ENCODE measurements at regions not wholly inside any gene's neighbourhood (a gene's known extent, or its start where the extent isn't known, plus 50 kb on each side); places are given as distances from the start of the nearest gene placed in this dataset.
A peak's percentile ranks its signal among the peaks of the same experiment; 100 is the strongest.

GRCh38 chr2:129763966-129764365 lies 215.5 kb upstream of the RAB6C start:
- H3K36me3 ChIP-seq (ENCODE audit: control insufficient read depth, insufficient read depth, low read length), result no peaks in the 10 kb centered on the region
- Mint-ChIP-seq H3K4me1 (ENCODE audit: low read depth, unreplicated experiment) (no peaks in the 10 kb centered on the region), H3K4me3 (ENCODE audit: unreplicated experiment) (no peak overlapping the region), H3K9me3 (ENCODE audit: unreplicated experiment) (no peaks in the 10 kb centered on the region), H3K27me3 (ENCODE audit: insufficient read depth, unreplicated experiment) (peaks cover 13% of the 10 kb centered on the region), H3K36me3 (ENCODE audit: insufficient read depth, unreplicated experiment) (no peaks in the 10 kb centered on the region), H3K27ac (ENCODE audit: unreplicated experiment) (no peak overlapping the region)
- H3K4me3 ChIP-seq (ENCODE audit: low read depth, low read length), result no peak overlapping the region
- no peaks in the 10 kb centered on the region for H3K27me3 ChIP-seq (replicated peaks; ENCODE audit: control insufficient read depth, insufficient read depth, low read length)
- no peaks in the 10 kb centered on the region for H3K4me1 ChIP-seq
- H3K9me3 ChIP-seq, result no peaks in the 10 kb centered on the region
- intact Hi-C loops (cut with micrococcal nuclease; ENCODE audit: unreplicated experiment), result loop anchor here (1.0 kb wide), 1 partner anchor 85 kb away; no protein-coding TSS in a partner anchor
- CTCF ChIA-PET, result interaction anchor here (1.2 kb wide), 1 partner anchor 160 kb away, joined by 7 read pairs; no protein-coding TSS in a partner anchor
- POLR2A ChIA-PET, result no interaction called here
- no peak for DNase-seq
- no TSS peak for BruUV-seq (replicated peaks)
- no peak for TF ChIP-seq CTCF (IDR thresholded peaks at IDR 0.05; ENCODE audit: insufficient read depth in 1 of 2, low read depth in 1 of 2, low read length in 1 of 2, severe bottlenecking in 1 of 2, unreplicated experiment in 1 of 2)

- Histone ChIP-seq H3K36me3 (ENCODE audit: control insufficient read depth, insufficient read depth, low read length) (no peaks in the 10 kb centered on the region), H3K9me3 (no peaks in the 10 kb centered on the region), H3K4me3 (ENCODE audit: low read depth, low read length) (no peak overlapping the region), H3K27me3 (replicated peaks; ENCODE audit: control insufficient read depth, insufficient read depth, low read length) (no peaks in the 10 kb centered on the region), H3K4me1 (no peaks in the 10 kb centered on the region)
- no peak overlapping the region for H3K27ac Mint-ChIP-seq (ENCODE audit: unreplicated experiment)
- peak in 1 of 2 experiments; percentile 16 for DNase-seq
- intact Hi-C loops (cut with micrococcal nuclease; ENCODE audit: unreplicated experiment), result loop anchor here (1.0 kb wide), 1 partner anchor 85 kb away; no protein-coding TSS in a partner anchor
- no peak overlapping the region for H3K4me3 Mint-ChIP-seq (ENCODE audit: unreplicated experiment)
- BruUV-seq (replicated peaks), result no TSS peak
- H3K27me3 Mint-ChIP-seq (ENCODE audit: insufficient read depth, unreplicated experiment), result peaks cover 13% of the 10 kb centered on the region
- TF ChIP-seq CTCF (IDR thresholded peaks at IDR 0.05; ENCODE audit: insufficient read depth in 1 of 2, low read depth in 1 of 2, low read length in 1 of 2, severe bottlenecking in 1 of 2, unreplicated experiment in 1 of 2), result peak in 1 of 2 experiments; percentile 15
- no peaks in the 10 kb centered on the region for H3K4me1 Mint-ChIP-seq (ENCODE audit: low read depth, unreplicated experiment)
- ChIA-PET POLR2A (no interaction called here), CTCF (interaction anchor here (1.2 kb wide), 1 partner anchor 159 kb away, joined by 7 read pairs; no protein-coding TSS in a partner anchor)
- H3K9me3 Mint-ChIP-seq (ENCODE audit: unreplicated experiment), result no peaks in the 10 kb centered on the region
- H3K36me3 Mint-ChIP-seq (ENCODE audit: insufficient read depth, unreplicated experiment), result no peaks in the 10 kb centered on the region
Observed at GRCh38 chr2:129764376-129765325, 214.8 kb upstream of the RAB6C start.

- Mint-ChIP-seq H3K27me3 (ENCODE audit: insufficient read depth, unreplicated experiment) (peaks cover 13% of the 10 kb centered on the region), H3K36me3 (ENCODE audit: insufficient read depth, unreplicated experiment) (no peaks in the 10 kb centered on the region), H3K4me3 (ENCODE audit: unreplicated experiment) (no peak overlapping the region), H3K27ac (ENCODE audit: unreplicated experiment) (no peak overlapping the region), H3K4me1 (ENCODE audit: low read depth, unreplicated experiment) (no peaks in the 10 kb centered on the region), H3K9me3 (ENCODE audit: unreplicated experiment) (no peaks in the 10 kb centered on the region)
- H3K9me3 ChIP-seq, result no peaks in the 10 kb centered on the region
- H3K27me3 ChIP-seq (replicated peaks; ENCODE audit: control insufficient read depth, insufficient read depth, low read length), result no peaks in the 10 kb centered on the region
- DNase-seq, result no peak
- no peak overlapping the region for H3K4me3 ChIP-seq (ENCODE audit: low read depth, low read length)
- BruUV-seq (replicated peaks), result no TSS peak
- H3K4me1 ChIP-seq, result no peaks in the 10 kb centered on the region
- TF ChIP-seq CTCF (IDR thresholded peaks at IDR 0.05; ENCODE audit: insufficient read depth in 1 of 2, low read depth in 1 of 2, low read length in 1 of 2, severe bottlenecking in 1 of 2, unreplicated experiment in 1 of 2), result no peak
- ChIA-PET CTCF (no interaction called here), POLR2A (no interaction called here)
- intact Hi-C loops (cut with micrococcal nuclease; ENCODE audit: unreplicated experiment), result no loop called here
- H3K36me3 ChIP-seq (ENCODE audit: control insufficient read depth, insufficient read depth, low read length), result no peaks in the 10 kb centered on the region
Observed at GRCh38 chr2:129765326-129765677, 214.2 kb upstream of the RAB6C start.

All from Caco-2 (cell line).